Activated CD4-positive, alpha-beta T cell treated with anti-CD3 and anti-CD28 coated beads, Interleukin-2, amount 10 ng/mL, durations not matched to agents 7 days and 5 days (primary cell): ENCODE measurements at regions not wholly inside any gene's neighbourhood (a gene's known extent, or its start where the extent isn't known, plus 50 kb on each side); places are given as distances from the start of the nearest gene placed in this dataset.

Source experiments
- CTCF ChIA-PET: fragments of 350-600 bp; sonication (Branson Sonifier 250); formaldehyde crosslinking; loops from one replicate; lab custom pipeline; 2021; ENCODE audit warnings: antibody characterized with exemption; lab: Charles Lee
- POLR2A ChIA-PET: fragments of 350-600 bp; sonication (Branson Sonifier 250); formaldehyde crosslinking; loops from one replicate; lab custom pipeline; 2021; ENCODE audit warnings: antibody characterized with exemption; lab: Charles Lee
- DNase-seq: peaks from one replicate; pipeline ENCODE4 v3.0.0-alpha.2; 2020
- H3K27ac Mint-ChIP-seq: one replicate; pipeline ENCODE4 v1.8.0; 2021; ENCODE audit warnings: mild to moderate bottlenecking, moderate library complexity, mixed read lengths
- H3K27me3 Mint-ChIP-seq: one replicate; pipeline ENCODE4 v1.8.0; 2021; ENCODE audit warnings: mixed read lengths
- H3K36me3 Mint-ChIP-seq: one replicate; pipeline ENCODE4 v1.8.0; 2021; ENCODE audit warnings: low read depth, mixed read lengths
- H3K4me1 Mint-ChIP-seq: one replicate; pipeline ENCODE4 v1.8.0; 2021; ENCODE audit warnings: mixed read lengths
- H3K4me3 Mint-ChIP-seq: one replicate; pipeline ENCODE4 v1.8.0; 2021; ENCODE audit warnings: mild to moderate bottlenecking, moderate library complexity, mixed read lengths
- H3K9me3 Mint-ChIP-seq: one replicate; pipeline ENCODE4 v1.8.0; 2021; ENCODE audit warnings: mixed read lengths

GRCh38 chr12:102596687-102597086 lies 116.3 kb upstream of the IGF1 start:
- H3K4me1 Mint-ChIP-seq = no peaks in the 10 kb centered on the region
- H3K36me3 Mint-ChIP-seq = no peaks in the 10 kb centered on the region
- H3K27me3 Mint-ChIP-seq = no peaks in the 10 kb centered on the region
- H3K27ac Mint-ChIP-seq = no peak overlapping the region
- H3K9me3 Mint-ChIP-seq = no peaks in the 10 kb centered on the region
- DNase-seq = no peak
- ChIA-PET CTCF (no interaction called here), POLR2A (no interaction called here)
- no peak overlapping the region for H3K4me3 Mint-ChIP-seq

- ChIA-PET POLR2A (no interaction called here), CTCF (no interaction called here)
- H3K27ac Mint-ChIP-seq = no peak overlapping the region
- H3K9me3 Mint-ChIP-seq = no peaks in the 10 kb centered on the region
- no peaks in the 10 kb centered on the region for H3K4me1 Mint-ChIP-seq
- no peak overlapping the region for H3K4me3 Mint-ChIP-seq
- no peaks in the 10 kb centered on the region for H3K36me3 Mint-ChIP-seq
- DNase-seq = no peak
- no peaks in the 10 kb centered on the region for H3K27me3 Mint-ChIP-seq
Measured at GRCh38 chr12:102596031-102596430, 115.7 kb upstream of the IGF1 start.

- DNase-seq = no peak
- ChIA-PET CTCF (no interaction called here), POLR2A (no interaction called here)
- Mint-ChIP-seq H3K4me1 (no peaks in the 10 kb centered on the region), H3K4me3 (no peak overlapping the region), H3K27ac (no peak overlapping the region), H3K27me3 (no peaks in the 10 kb centered on the region), H3K9me3 (no peaks in the 10 kb centered on the region), H3K36me3 (no peaks in the 10 kb centered on the region)
Measured at GRCh38 chr12:102595315-102595714, 115.0 kb upstream of the IGF1 start.

- Mint-ChIP-seq H3K27me3 (no peaks in the 10 kb centered on the region), H3K4me1 (no peaks in the 10 kb centered on the region), H3K9me3 (no peaks in the 10 kb centered on the region), H3K27ac (no peak overlapping the region), H3K4me3 (no peak overlapping the region), H3K36me3 (no peaks in the 10 kb centered on the region)
- ChIA-PET POLR2A (no interaction called here), CTCF (no interaction called here)
- DNase-seq = no peak
Measured at GRCh38 chr12:102593134-102593533, 112.8 kb upstream of the IGF1 start.

- POLR2A ChIA-PET = no interaction called here
- no peak overlapping the region for H3K4me3 Mint-ChIP-seq
Measured at GRCh38 chr12:102592134-102592533, 111.8 kb upstream of the IGF1 start.

GRCh38 chr12:102573237-102573636 lies 92.9 kb upstream of the IGF1 start:
- no peaks in the 10 kb centered on the region for H3K9me3 Mint-ChIP-seq
- DNase-seq = no peak
- no peak overlapping the region for H3K4me3 Mint-ChIP-seq
- H3K36me3 Mint-ChIP-seq = no peaks in the 10 kb centered on the region
- ChIA-PET CTCF (no interaction called here), POLR2A (no interaction called here)
- H3K27ac Mint-ChIP-seq = no peak overlapping the region
- H3K27me3 Mint-ChIP-seq = no peaks in the 10 kb centered on the region
- no peaks in the 10 kb centered on the region for H3K4me1 Mint-ChIP-seq

More at GRCh38 chr12:102592134-102592533, 111.8 kb upstream of the IGF1 start:
- Mint-ChIP-seq H3K36me3 (no peaks in the 10 kb centered on the region), H3K4me1 (no peaks in the 10 kb centered on the region), H3K27me3 (no peaks in the 10 kb centered on the region), H3K27ac (no peak overlapping the region), H3K9me3 (no peaks in the 10 kb centered on the region)
- CTCF ChIA-PET = no interaction called here
- DNase-seq = no peak

- POLR2A ChIA-PET = no interaction called here
Measured at GRCh38 chr12:102571889-102572288, 91.5 kb upstream of the IGF1 start.

GRCh38 chr12:102570256-102570655 lies 89.9 kb upstream of the IGF1 start:
- H3K9me3 Mint-ChIP-seq = no peaks in the 10 kb centered on the region
- H3K4me3 Mint-ChIP-seq = no peak overlapping the region
- H3K27me3 Mint-ChIP-seq = no peaks in the 10 kb centered on the region
- CTCF ChIA-PET = no interaction called here
- no peak overlapping the region for H3K27ac Mint-ChIP-seq
- H3K36me3 Mint-ChIP-seq = no peaks in the 10 kb centered on the region
- POLR2A ChIA-PET = no interaction called here
- H3K4me1 Mint-ChIP-seq = no peaks in the 10 kb centered on the region
- DNase-seq = no peak

More at GRCh38 chr12:102571889-102572288, 91.5 kb upstream of the IGF1 start:
- no peaks in the 10 kb centered on the region for H3K9me3 Mint-ChIP-seq
- no peak overlapping the region for H3K4me3 Mint-ChIP-seq
- no peak overlapping the region for H3K27ac Mint-ChIP-seq
- H3K27me3 Mint-ChIP-seq = no peaks in the 10 kb centered on the region
- no peak for DNase-seq
- H3K4me1 Mint-ChIP-seq = no peaks in the 10 kb centered on the region
- CTCF ChIA-PET = no interaction called here
- H3K36me3 Mint-ChIP-seq = no peaks in the 10 kb centered on the region

GRCh38 chr12:102569803-102570202 lies 89.4 kb upstream of the IGF1 start:
- Mint-ChIP-seq H3K36me3 (no peaks in the 10 kb centered on the region), H3K27me3 (no peaks in the 10 kb centered on the region), H3K9me3 (no peaks in the 10 kb centered on the region), H3K4me3 (no peak overlapping the region), H3K27ac (no peak overlapping the region), H3K4me1 (no peaks in the 10 kb centered on the region)
- DNase-seq = no peak
- POLR2A ChIA-PET = no interaction called here
- CTCF ChIA-PET = no interaction called here

GRCh38 chr12:102568276-102568675 lies 87.9 kb upstream of the IGF1 start:
- ChIA-PET CTCF (no interaction called here), POLR2A (no interaction called here)
- Mint-ChIP-seq H3K4me1 (no peaks in the 10 kb centered on the region), H3K36me3 (no peaks in the 10 kb centered on the region), H3K27me3 (no peaks in the 10 kb centered on the region), H3K9me3 (no peaks in the 10 kb centered on the region), H3K27ac (no peak overlapping the region), H3K4me3 (no peak overlapping the region)
- no peak for DNase-seq

GRCh38 chr12:102567031-102567985 lies 86.9 kb upstream of the IGF1 start:
- CTCF ChIA-PET = no interaction called here
- no peaks in the 10 kb centered on the region for H3K4me1 Mint-ChIP-seq
- DNase-seq = no peak
- H3K27ac Mint-ChIP-seq = no peak overlapping the region
- POLR2A ChIA-PET = no interaction called here
- H3K9me3 Mint-ChIP-seq = no peaks in the 10 kb centered on the region
- H3K36me3 Mint-ChIP-seq = no peaks in the 10 kb centered on the region
- H3K4me3 Mint-ChIP-seq = no peak overlapping the region
- H3K27me3 Mint-ChIP-seq = no peaks in the 10 kb centered on the region

GRCh38 chr12:102565555-102565954 lies 85.2 kb upstream of the IGF1 start:
- H3K4me3 Mint-ChIP-seq = no peak overlapping the region
- no peaks in the 10 kb centered on the region for H3K36me3 Mint-ChIP-seq
- ChIA-PET POLR2A (no interaction called here), CTCF (no interaction called here)
- DNase-seq = no peak
- no peaks in the 10 kb centered on the region for H3K27me3 Mint-ChIP-seq
- no peaks in the 10 kb centered on the region for H3K9me3 Mint-ChIP-seq
- no peaks in the 10 kb centered on the region for H3K4me1 Mint-ChIP-seq
- no peak overlapping the region for H3K27ac Mint-ChIP-seq

GRCh38 chr12:102564026-102564425 lies 83.7 kb upstream of the IGF1 start:
- POLR2A ChIA-PET = no interaction called here
- CTCF ChIA-PET = no interaction called here
- Mint-ChIP-seq H3K4me3 (no peak overlapping the region), H3K36me3 (no peaks in the 10 kb centered on the region), H3K4me1 (no peaks in the 10 kb centered on the region), H3K27me3 (no peaks in the 10 kb centered on the region), H3K9me3 (no peaks in the 10 kb centered on the region), H3K27ac (no peak overlapping the region)
- no peak for DNase-seq
